GM23248 (cell line): ENCODE measurements at regions not wholly inside any gene's neighbourhood (a gene's known extent, or its start where the extent isn't known, plus 50 kb on each side); places are given as distances from the start of the nearest gene placed in this dataset.

Source experiments
- EZH2 ChIP-seq: fragments of 200-600 bp; sonication (generic); IDR thresholded peaks from 2 replicates; pipeline ENCODE4 v1.6.1; 2018; ENCODE audit warnings: antibody characterized with exemption, mild to moderate bottlenecking; ENCODE audit not compliant: insufficient read depth, poor library complexity, severe bottlenecking
- EZH2phosphoT487 ChIP-seq: fragments of 200-600 bp; sonication (generic); IDR thresholded peaks from 2 replicates; pipeline ENCODE4 v1.6.1; 2018; ENCODE audit warnings: antibody characterized with exemption, moderate library complexity, mild to moderate bottlenecking, low read depth; ENCODE audit not compliant: insufficient read depth

DNA sequence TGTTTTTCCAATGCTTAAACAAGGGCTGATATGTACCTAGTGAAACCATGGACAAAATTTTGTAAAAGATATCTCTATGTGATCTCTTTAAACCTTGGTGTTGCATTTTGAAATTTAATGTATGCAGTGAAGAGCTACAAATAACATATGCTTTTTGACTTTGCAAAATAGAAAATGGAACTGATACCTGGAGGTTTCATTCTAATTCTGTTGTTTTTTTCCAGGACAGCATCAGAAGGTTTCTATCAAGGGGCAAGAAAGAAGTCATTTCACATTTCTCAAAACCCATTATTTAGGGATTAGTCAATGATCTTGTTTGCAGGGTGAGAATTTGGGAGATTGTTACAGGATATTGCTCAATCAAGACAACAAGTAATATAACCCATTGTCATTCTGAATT is 549.3 kb downstream of the CDY2B start:
- no peak for TF ChIP-seq EZH2phosphoT487
- no peak for TF ChIP-seq EZH2
